ENCODE measurements at regions not wholly inside any gene's neighbourhood (a gene's known extent, or its start where the extent isn't known, plus 50 kb on each side); places are given as distances from the start of the nearest gene placed in this dataset.

GRCh38 chr4:33427676-33428075 lies 2707.5 kb downstream of the PCDH7 start (continued):
- TF ChIP-seq CSRNP3 (CRISPR knock-in tag; IDR thresholded peaks at IDR 0.05) (no peak), BACH2 (CRISPR knock-in tag; IDR thresholded peaks at IDR 0.05; ENCODE audit: borderline replicate concordance) (no peak), ZC3H10 (CRISPR knock-in tag; IDR thresholded peaks at IDR 0.05) (no peak), ZNF565 (CRISPR knock-in tag; conservative IDR thresholded peaks at IDR 0.05; ENCODE audit: low read depth) (no peak), GLIS3 (CRISPR knock-in tag; IDR thresholded peaks at IDR 0.05) (no peak), ARNTL (CRISPR knock-in tag; IDR thresholded peaks at IDR 0.05; ENCODE audit: borderline replicate concordance, low read depth) (no peak)
- TF ChIP-seq, protein P1, sequence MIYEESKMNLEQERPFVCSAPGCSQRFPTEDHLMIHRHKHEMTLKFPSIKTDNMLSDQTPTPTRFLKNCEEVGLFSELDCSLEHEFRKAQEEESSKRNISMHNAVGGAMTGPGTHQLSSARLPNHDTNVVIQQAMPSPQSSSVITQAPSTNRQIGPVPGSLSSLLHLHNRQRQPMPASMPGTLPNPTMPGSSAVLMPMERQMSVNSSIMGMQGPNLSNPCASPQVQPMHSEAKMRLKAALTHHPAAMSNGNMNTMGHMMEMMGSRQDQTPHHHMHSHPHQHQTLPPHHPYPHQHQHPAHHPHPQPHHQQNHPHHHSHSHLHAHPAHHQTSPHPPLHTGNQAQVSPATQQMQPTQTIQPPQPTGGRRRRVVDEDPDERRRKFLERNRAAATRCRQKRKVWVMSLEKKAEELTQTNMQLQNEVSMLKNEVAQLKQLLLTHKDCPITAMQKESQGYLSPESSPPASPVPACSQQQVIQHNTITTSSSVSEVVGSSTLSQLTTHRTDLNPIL (CRISPR knock-in tag; IDR thresholded peaks at IDR 0.05; ENCODE audit: low read depth): no peak

GRCh38 chr4:33429971-33430370 lies 2709.8 kb downstream of the PCDH7 start:
- no peak for TF ChIP-seq ZC3H10 (CRISPR knock-in tag; IDR thresholded peaks at IDR 0.05)
- no peak for TF ChIP-seq ZFP3 (CRISPR knock-in tag; IDR thresholded peaks at IDR 0.05)
- TF ChIP-seq, protein P2, sequence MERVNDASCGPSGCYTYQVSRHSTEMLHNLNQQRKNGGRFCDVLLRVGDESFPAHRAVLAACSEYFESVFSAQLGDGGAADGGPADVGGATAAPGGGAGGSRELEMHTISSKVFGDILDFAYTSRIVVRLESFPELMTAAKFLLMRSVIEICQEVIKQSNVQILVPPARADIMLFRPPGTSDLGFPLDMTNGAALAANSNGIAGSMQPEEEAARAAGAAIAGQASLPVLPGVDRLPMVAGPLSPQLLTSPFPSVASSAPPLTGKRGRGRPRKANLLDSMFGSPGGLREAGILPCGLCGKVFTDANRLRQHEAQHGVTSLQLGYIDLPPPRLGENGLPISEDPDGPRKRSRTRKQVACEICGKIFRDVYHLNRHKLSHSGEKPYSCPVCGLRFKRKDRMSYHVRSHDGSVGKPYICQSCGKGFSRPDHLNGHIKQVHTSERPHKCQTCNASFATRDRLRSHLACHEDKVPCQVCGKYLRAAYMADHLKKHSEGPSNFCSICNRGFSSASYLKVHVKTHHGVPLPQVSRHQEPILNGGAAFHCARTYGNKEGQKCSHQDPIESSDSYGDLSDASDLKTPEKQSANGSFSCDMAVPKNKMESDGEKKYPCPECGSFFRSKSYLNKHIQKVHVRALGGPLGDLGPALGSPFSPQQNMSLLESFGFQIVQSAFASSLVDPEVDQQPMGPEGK (CRISPR knock-in tag; IDR thresholded peaks at IDR 0.05; ENCODE audit: borderline replicate concordance): no peak
- TF ChIP-seq, protein P3, sequence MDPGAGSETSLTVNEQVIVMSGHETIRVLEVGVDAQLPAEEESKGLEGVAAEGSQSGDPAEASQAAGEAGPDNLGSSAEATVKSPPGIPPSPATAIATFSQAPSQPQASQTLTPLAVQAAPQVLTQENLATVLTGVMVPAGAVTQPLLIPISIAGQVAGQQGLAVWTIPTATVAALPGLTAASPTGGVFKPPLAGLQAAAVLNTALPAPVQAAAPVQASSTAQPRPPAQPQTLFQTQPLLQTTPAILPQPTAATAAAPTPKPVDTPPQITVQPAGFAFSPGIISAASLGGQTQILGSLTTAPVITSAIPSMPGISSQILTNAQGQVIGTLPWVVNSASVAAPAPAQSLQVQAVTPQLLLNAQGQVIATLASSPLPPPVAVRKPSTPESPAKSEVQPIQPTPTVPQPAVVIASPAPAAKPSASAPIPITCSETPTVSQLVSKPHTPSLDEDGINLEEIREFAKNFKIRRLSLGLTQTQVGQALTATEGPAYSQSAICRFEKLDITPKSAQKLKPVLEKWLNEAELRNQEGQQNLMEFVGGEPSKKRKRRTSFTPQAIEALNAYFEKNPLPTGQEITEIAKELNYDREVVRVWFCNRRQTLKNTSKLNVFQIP (CRISPR knock-in tag; IDR thresholded peaks at IDR 0.05; ENCODE audit: borderline replicate concordance, low read depth): no peak
- TF ChIP-seq BACH2 (CRISPR knock-in tag; IDR thresholded peaks at IDR 0.05; ENCODE audit: borderline replicate concordance): no peak
- no peak for TF ChIP-seq ISL1 (CRISPR knock-in tag; IDR thresholded peaks at IDR 0.05)
- no peak for TF ChIP-seq TSHZ2 (CRISPR knock-in tag; IDR thresholded peaks at IDR 0.05)
- TF ChIP-seq GLIS3 (CRISPR knock-in tag; IDR thresholded peaks at IDR 0.05): no peak
- no peak for TF ChIP-seq RARB (CRISPR knock-in tag; IDR thresholded peaks at IDR 0.05)
- no peak for TF ChIP-seq ESRRG (CRISPR knock-in tag; IDR thresholded peaks at IDR 0.05)
- TF ChIP-seq ZNF8 (CRISPR knock-in tag; IDR thresholded peaks at IDR 0.05): no peak
- no peak for TF ChIP-seq PPARA (CRISPR knock-in tag; IDR thresholded peaks at IDR 0.05; ENCODE audit: borderline replicate concordance)
- TF ChIP-seq ZNF565 (CRISPR knock-in tag; conservative IDR thresholded peaks at IDR 0.05; ENCODE audit: low read depth): no peak
- TF ChIP-seq ARNTL (CRISPR knock-in tag; IDR thresholded peaks at IDR 0.05; ENCODE audit: borderline replicate concordance, low read depth): no peak
- ATAC-seq: no peak

GRCh38 chr4:33437406-33437805 lies 2717.2 kb downstream of the PCDH7 start:
- TF ChIP-seq GLIS3 (CRISPR knock-in tag; IDR thresholded peaks at IDR 0.05) (no peak), ZNF565 (CRISPR knock-in tag; conservative IDR thresholded peaks at IDR 0.05; ENCODE audit: low read depth) (no peak), TCF4 (CRISPR knock-in tag; IDR thresholded peaks at IDR 0.05; ENCODE audit: borderline replicate concordance) (no peak), CSRNP3 (CRISPR knock-in tag; IDR thresholded peaks at IDR 0.05) (no peak), CSDC2 (CRISPR knock-in tag; IDR thresholded peaks at IDR 0.05) (no peak), BACH2 (CRISPR knock-in tag; IDR thresholded peaks at IDR 0.05; ENCODE audit: borderline replicate concordance) (no peak), RARB (CRISPR knock-in tag; IDR thresholded peaks at IDR 0.05) (no peak), ARNTL (CRISPR knock-in tag; IDR thresholded peaks at IDR 0.05; ENCODE audit: borderline replicate concordance, low read depth) (no peak), TSHZ2 (CRISPR knock-in tag; IDR thresholded peaks at IDR 0.05) (no peak)
- TF ChIP-seq, protein P1 (CRISPR knock-in tag; IDR thresholded peaks at IDR 0.05; ENCODE audit: low read depth): no peak
- TF ChIP-seq, protein P3 (CRISPR knock-in tag; IDR thresholded peaks at IDR 0.05; ENCODE audit: borderline replicate concordance, low read depth): no peak
- ATAC-seq: no peak

Data from SK-N-SH treated with all-trans-retinoic acid at 6 μM for 48 hours (cell line).